Activated CD8-positive, alpha-beta memory T cell treated with anti-CD3 and anti-CD28 coated beads, Interleukin-2, amount 50 U/mL, for 24 hours (primary cell): ENCODE measurements at regions not wholly inside any gene's neighbourhood (a gene's known extent, or its start where the extent isn't known, plus 50 kb on each side); places are given as distances from the start of the nearest gene placed in this dataset.

Source experiments
- DNase-seq: peaks from one replicate; pipeline ENCODE4 v3.0.0-alpha.2; 2020; ENCODE audit errors: extremely low read depth

- DNase-seq: no peak
Observed at GRCh38 chr13:74000876-74001275, 133.3 kb downstream of the KLF12 start.

- no peak for DNase-seq
Observed at GRCh38 chr13:73998631-73999030, 135.6 kb downstream of the KLF12 start.

GRCh38 chr13:73997964-73998363 lies 136.2 kb downstream of the KLF12 start:
- DNase-seq: no peak

- DNase-seq: no peak
Observed at GRCh38 chr13:73996569-73996968, 137.6 kb downstream of the KLF12 start.

- no peak for DNase-seq
Observed at GRCh38 chr13:73995736-73996135, 138.5 kb downstream of the KLF12 start.

- no peak for DNase-seq
Observed at GRCh38 chr13:73993661-73994060, 140.5 kb downstream of the KLF12 start.

- DNase-seq: no peak
Observed at GRCh38 chr13:73991884-73992283, 142.3 kb downstream of the KLF12 start.

GRCh38 chr13:73991384-73991783 lies 142.8 kb downstream of the KLF12 start:
- DNase-seq: no peak

- DNase-seq: no peak
Observed at GRCh38 chr13:73989244-73989843, 144.9 kb downstream of the KLF12 start.

- no peak for DNase-seq
Observed at GRCh38 chr13:73988461-73988860, 145.7 kb downstream of the KLF12 start.

- DNase-seq: no peak
Observed at GRCh38 chr13:73987618-73988017, 146.6 kb downstream of the KLF12 start.

- DNase-seq: no peak
Observed at GRCh38 chr13:73985783-73986182, 148.4 kb downstream of the KLF12 start.

GRCh38 chr13:73984949-73985691 lies 149.1 kb downstream of the KLF12 start:
- peak; percentile 42 for DNase-seq

GRCh38 chr13:73984201-73984600 lies 150.0 kb downstream of the KLF12 start:
- no peak for DNase-seq

GRCh38 chr13:73983109-73983508 lies 151.1 kb downstream of the KLF12 start:
- DNase-seq: no peak

- no peak for DNase-seq
Observed at GRCh38 chr13:73981595-73981994, 152.6 kb downstream of the KLF12 start.

GRCh38 chr13:73975767-73976166 lies 158.4 kb downstream of the KLF12 start:
- DNase-seq: no peak

- DNase-seq: no peak
Observed at GRCh38 chr13:73974051-73974450, 160.2 kb downstream of the KLF12 start.

GRCh38 chr13:73973156-73973555 lies 161.0 kb downstream of the KLF12 start:
- no peak for DNase-seq

GRCh38 chr13:73972545-73972944 lies 161.7 kb downstream of the KLF12 start:
- DNase-seq: no peak

GRCh38 chr13:73971481-73971880 lies 162.7 kb downstream of the KLF12 start:
- no peak for DNase-seq

GRCh38 chr13:73970421-73971055 lies 163.7 kb downstream of the KLF12 start:
- no peak for DNase-seq
